ENCODE measurements at regions not wholly inside any gene's neighbourhood (a gene's known extent, or its start where the extent isn't known, plus 50 kb on each side); places are given as distances from the start of the nearest gene placed in this dataset.

GRCh38 chr4:7120341-7120740 is 52.5 kb upstream of the GRPEL1 start:
- no peak overlapping the region for H3K9ac ChIP-seq (ENCODE audit: low read length in 3 of 3)
- no peak for FAIRE-seq
- intact Hi-C loops (cut with DNase I), result no loop called here

DNA sequence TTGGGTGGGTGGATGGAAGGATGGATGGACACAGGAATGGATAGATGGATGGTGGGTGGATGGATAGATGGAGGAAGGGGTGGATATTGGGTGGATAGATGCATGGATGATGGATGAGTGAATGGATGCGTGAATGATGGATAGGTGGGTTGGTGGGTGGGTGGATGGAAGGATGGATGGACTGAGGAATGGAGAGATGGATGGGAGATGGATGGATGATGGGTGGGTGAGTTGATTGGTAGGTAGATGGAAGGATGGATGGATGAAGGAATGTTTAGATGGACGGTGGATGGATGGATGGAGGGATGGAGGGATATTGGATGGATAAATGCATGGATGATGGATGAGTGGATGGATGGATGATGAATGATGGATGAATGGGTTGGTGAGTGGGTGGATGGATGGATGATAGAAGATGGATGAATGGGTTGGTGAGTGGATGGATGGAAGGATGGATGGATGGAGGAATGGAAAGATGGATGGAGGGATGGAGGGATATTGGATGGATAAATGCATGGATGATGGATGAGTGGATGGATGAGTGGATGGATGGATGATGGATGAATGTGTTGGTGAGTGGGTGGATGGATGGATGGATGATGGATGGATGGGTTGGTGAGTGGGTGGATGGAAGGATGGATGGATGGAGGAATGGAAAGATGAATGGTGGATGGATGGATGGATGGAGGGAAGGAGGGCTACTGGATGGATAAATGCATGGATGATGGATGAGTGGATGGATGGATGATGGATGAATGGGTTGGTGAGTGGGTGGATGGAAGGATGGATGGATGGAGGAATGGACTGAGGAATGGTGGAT is 50.4 kb upstream of the GRPEL1 start:
- no peak overlapping the region for H3K9ac ChIP-seq (ENCODE audit: low read length in 3 of 3)
- H3K4me1 ChIP-seq (ENCODE audit: control insufficient read depth in 2 of 3, insufficient read depth in 2 of 3, low read depth in 1 of 3, low read length in 3 of 3), result no peaks in the 10 kb centered on the region
- no peaks in the 10 kb centered on the region for H3K9me3 ChIP-seq (ENCODE audit: control insufficient read depth in 2 of 3, insufficient read depth in 1 of 3, low read length in 3 of 3)
- TF ChIP-seq, protein P1, sequence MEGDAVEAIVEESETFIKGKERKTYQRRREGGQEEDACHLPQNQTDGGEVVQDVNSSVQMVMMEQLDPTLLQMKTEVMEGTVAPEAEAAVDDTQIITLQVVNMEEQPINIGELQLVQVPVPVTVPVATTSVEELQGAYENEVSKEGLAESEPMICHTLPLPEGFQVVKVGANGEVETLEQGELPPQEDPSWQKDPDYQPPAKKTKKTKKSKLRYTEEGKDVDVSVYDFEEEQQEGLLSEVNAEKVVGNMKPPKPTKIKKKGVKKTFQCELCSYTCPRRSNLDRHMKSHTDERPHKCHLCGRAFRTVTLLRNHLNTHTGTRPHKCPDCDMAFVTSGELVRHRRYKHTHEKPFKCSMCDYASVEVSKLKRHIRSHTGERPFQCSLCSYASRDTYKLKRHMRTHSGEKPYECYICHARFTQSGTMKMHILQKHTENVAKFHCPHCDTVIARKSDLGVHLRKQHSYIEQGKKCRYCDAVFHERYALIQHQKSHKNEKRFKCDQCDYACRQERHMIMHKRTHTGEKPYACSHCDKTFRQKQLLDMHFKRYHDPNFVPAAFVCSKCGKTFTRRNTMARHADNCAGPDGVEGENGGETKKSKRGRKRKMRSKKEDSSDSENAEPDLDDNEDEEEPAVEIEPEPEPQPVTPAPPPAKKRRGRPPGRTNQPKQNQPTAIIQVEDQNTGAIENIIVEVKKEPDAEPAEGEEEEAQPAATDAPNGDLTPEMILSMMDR (IDR thresholded peaks at IDR 0.05; ENCODE audit: borderline replicate concordance, extremely low read depth, insufficient read depth), result no peak
- FAIRE-seq (no peak), DNase-seq (no peak)
- no peak overlapping the region for H3K4me3 ChIP-seq (ENCODE audit: low read length in 3 of 3)
- no peaks in the 10 kb centered on the region for H3K27me3 ChIP-seq (ENCODE audit: control insufficient read depth, insufficient read depth, low read length)
- H3K36me3 ChIP-seq (ENCODE audit: control insufficient read depth in 2 of 3, insufficient read depth in 3 of 3, low read length in 3 of 3), result no peaks in the 10 kb centered on the region
- intact Hi-C loops (cut with DNase I), result no loop called here
- H3K27ac ChIP-seq (ENCODE audit: low read depth in 2 of 2, low read length in 2 of 2), result no peak overlapping the region

More at GRCh38 chr4:7120341-7120740, 52.5 kb upstream of the GRPEL1 start:
- Histone ChIP-seq H3K4me1 (ENCODE audit: control insufficient read depth in 2 of 3, insufficient read depth in 2 of 3, low read depth in 1 of 3, low read length in 3 of 3) (peaks cover 0 to 6% (median 2%) of the 10 kb centered on the region in 3 donors), H3K9me3 (ENCODE audit: control insufficient read depth in 2 of 3, insufficient read depth in 1 of 3, low read length in 3 of 3) (no peaks in the 10 kb centered on the region), H3K27ac (ENCODE audit: low read depth in 2 of 2, low read length in 2 of 2) (no peak overlapping the region), H3K36me3 (ENCODE audit: control insufficient read depth in 2 of 3, insufficient read depth in 3 of 3, low read length in 3 of 3) (no peaks in the 10 kb centered on the region), H3K4me3 (ENCODE audit: low read length in 3 of 3) (no peak overlapping the region), H3K27me3 (ENCODE audit: control insufficient read depth, insufficient read depth, low read length) (no peaks in the 10 kb centered on the region)
- DNase-seq, result peak in 1 of 5 donors; percentile 28
- TF ChIP-seq, protein P1 (IDR thresholded peaks at IDR 0.05; ENCODE audit: borderline replicate concordance, extremely low read depth, insufficient read depth), result no peak

All from kidney (tissue), 13 donors.